ENCODE measurements at regions not wholly inside any gene's neighbourhood (a gene's known extent, or its start where the extent isn't known, plus 50 kb on each side); places are given as distances from the start of the nearest gene placed in this dataset.
"Not testable (repeated sequence)": the region's sequence is repeated elsewhere in the genome, so short reads cannot be mapped to it uniquely, and the experiment has no call there.

DNA sequence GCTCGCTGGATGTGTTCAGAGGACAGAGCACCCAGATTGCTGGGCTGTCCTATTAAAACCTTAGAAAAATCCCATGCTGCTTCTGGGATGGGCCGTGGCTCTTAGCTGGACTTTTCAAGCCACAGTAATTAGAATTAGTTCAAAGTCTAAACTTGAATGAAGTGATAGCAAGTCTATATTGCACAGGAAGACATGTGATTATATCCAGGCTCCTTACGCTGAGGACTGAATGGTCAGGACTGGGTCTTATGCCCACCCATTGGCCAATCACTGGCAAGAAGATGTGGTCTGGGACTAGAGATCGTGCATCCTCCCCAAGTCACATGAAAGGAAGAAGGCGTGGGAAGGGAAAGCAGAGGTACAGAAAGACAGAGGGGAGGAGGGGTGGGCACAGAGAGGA lies 227.6 kb downstream of the FAM43A start:
- H3K4me1 ChIP-seq (ENCODE audit: control insufficient read depth, insufficient read depth, low read length) = no peaks in the 10 kb centered on the region
- H3K27ac ChIP-seq (ENCODE audit: insufficient read depth, low read depth, low read length, poor library complexity, severe bottlenecking) = no peak overlapping the region

DNA sequence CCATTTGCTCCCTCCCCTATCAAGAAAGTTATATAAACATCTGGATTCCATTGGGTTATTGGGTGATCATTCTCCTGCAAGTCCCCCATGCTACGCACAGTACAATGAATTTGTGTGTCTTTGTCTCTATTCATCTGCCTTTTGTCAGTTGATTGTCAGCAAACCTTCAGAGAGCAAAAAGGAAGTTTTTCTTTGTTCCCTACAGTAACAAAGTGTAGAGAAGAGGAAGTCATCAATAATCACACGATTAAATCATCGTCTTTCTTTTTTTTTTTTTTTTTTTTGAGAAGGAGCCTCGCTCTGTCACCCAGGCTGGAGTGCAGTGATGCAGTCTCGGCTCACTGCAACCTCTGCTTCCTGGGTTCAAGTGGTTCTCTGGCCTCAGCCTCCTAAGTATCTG lies 239.2 kb downstream of the FAM43A start:
- H3K4me3 ChIP-seq (ENCODE audit: insufficient read depth, low read depth, low read length); H3K36me3 ChIP-seq (ENCODE audit: control insufficient read depth, insufficient read depth, low read length); H3K27ac ChIP-seq (ENCODE audit: insufficient read depth, low read depth, low read length, poor library complexity, severe bottlenecking); H3K4me1 ChIP-seq (ENCODE audit: control insufficient read depth, insufficient read depth, low read length); H3K9me3 ChIP-seq (ENCODE audit: control insufficient read depth, low read length); H3K27me3 ChIP-seq (ENCODE audit: control insufficient read depth, insufficient read depth, low read length, poor library complexity, severe bottlenecking): not testable (repeated sequence)
- WGBS, 2 experiments = 90 to 91% methylated on average over 5 of the region's 5 CpGs

More for the DNA sequence above, 227.6 kb downstream of the FAM43A start:
- Histone ChIP-seq H3K4me3 (ENCODE audit: insufficient read depth, low read depth, low read length) (no peak overlapping the region), H3K9me3 (ENCODE audit: control insufficient read depth, low read length) (no peaks in the 10 kb centered on the region), H3K27me3 (ENCODE audit: control insufficient read depth, insufficient read depth, low read length, poor library complexity, severe bottlenecking) (no peaks in the 10 kb centered on the region), H3K36me3 (ENCODE audit: control insufficient read depth, insufficient read depth, low read length) (no peaks in the 10 kb centered on the region)
- 91 to 92% methylated on average over 5 of the region's 5 CpGs for WGBS, 2 experiments

DNA sequence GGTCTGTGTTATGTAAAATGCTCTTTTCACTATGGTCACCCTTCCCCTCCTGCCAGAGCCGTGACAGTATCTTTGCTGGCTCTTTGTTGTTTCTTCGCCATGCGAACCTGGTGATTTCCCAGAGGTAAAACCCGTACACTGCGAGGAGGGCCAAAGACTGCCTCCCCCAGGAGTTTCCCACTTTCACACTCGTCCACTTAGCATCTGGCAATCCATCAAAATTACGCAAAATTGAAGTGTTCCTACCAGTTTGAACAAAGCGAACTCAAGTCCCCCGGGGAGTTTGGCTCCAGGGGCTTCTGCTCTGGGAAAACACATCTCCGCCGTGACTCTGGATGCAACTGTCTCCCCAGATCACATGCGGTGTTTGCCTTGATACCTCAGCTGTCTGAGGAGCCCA lies 239.9 kb downstream of the FAM43A start:
- H3K4me1 ChIP-seq (ENCODE audit: control insufficient read depth, insufficient read depth, low read length) = no peaks in the 10 kb centered on the region
- no peak overlapping the region for H3K4me3 ChIP-seq (ENCODE audit: insufficient read depth, low read depth, low read length)
- no peaks in the 10 kb centered on the region for H3K36me3 ChIP-seq (ENCODE audit: control insufficient read depth, insufficient read depth, low read length)
- H3K9me3 ChIP-seq (ENCODE audit: control insufficient read depth, low read length) = no peaks in the 10 kb centered on the region
- H3K27me3 ChIP-seq (ENCODE audit: control insufficient read depth, insufficient read depth, low read length, poor library complexity, severe bottlenecking) = no peaks in the 10 kb centered on the region
- no peak overlapping the region for H3K27ac ChIP-seq (ENCODE audit: insufficient read depth, low read depth, low read length, poor library complexity, severe bottlenecking)
- WGBS, 2 experiments = 63 to 65% methylated on average over 12 of the region's 12 CpGs

DNA sequence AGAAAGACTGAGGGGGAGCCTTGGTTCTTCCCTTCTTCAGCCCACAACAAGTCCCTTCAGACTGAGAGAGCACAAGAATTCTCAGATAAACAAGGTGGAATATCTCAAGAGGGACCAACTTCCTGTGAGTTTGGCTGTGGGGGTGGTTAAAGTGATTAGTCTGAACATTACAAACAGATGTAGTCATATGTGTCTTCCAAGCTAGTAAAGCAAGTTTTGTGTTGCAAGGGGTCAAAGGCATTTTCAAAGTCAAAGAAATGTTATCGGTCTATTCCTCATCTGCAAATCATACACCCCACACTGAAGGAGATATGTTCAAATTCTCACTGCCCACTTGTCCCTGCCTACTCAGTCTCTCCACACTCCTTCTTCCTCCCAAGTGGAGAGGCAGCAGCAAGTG lies 242.5 kb downstream of the FAM43A start:
- Histone ChIP-seq H3K4me1 (ENCODE audit: control insufficient read depth, insufficient read depth, low read length) (no peaks in the 10 kb centered on the region), H3K27ac (ENCODE audit: insufficient read depth, low read depth, low read length, poor library complexity, severe bottlenecking) (no peak overlapping the region)

DNA sequence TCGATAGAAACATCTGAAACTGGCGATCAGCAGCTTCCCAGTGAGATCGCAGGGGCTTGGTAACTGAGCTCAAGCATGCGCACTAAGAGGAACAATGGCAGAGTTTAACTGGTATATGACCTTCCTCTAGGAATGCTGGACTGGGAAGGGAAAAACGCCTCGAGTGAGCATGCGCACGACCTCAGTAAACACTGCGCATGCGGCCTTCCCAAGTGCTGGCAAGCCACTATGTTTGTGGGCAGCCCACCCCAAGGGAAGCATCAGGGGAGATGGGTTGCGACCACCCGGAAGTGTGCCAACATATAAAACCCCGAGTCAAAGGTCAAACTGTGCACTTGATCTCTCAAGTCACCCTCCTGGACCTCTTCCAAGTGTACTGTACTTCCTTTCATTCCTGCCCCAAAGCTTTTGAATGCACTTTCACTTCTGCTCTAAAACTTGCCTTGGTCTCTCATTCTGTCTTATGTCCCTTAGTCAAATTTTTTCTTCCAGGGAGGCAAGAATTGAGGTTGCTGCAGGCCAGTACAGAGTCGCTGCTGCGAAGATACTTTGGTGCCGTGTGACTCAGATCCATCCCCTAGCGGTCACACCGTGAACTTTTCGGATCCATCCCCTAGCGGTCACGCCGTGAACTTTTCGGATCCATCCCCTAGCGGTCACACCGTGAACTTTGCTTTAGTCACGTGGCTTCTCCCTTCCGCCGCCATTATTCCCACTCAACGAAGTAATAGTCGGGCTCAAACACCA lies 243.3 kb downstream of the FAM43A start:
- Histone ChIP-seq H3K4me3 (ENCODE audit: insufficient read depth, low read depth, low read length) (no peak overlapping the region), H3K4me1 (ENCODE audit: control insufficient read depth, insufficient read depth, low read length) (no peaks in the 10 kb centered on the region)

More for the DNA sequence above, 242.5 kb downstream of the FAM43A start:
- no peak overlapping the region for H3K4me3 ChIP-seq (ENCODE audit: insufficient read depth, low read depth, low read length)
- peaks cover 5% of the 10 kb centered on the region for H3K9me3 ChIP-seq (ENCODE audit: control insufficient read depth, low read length)
- WGBS, 2 experiments = 89 to 90% methylated on average over 1 of the region's 1 CpG
- no peaks in the 10 kb centered on the region for H3K36me3 ChIP-seq (ENCODE audit: control insufficient read depth, insufficient read depth, low read length)
- no peaks in the 10 kb centered on the region for H3K27me3 ChIP-seq (ENCODE audit: control insufficient read depth, insufficient read depth, low read length, poor library complexity, severe bottlenecking)

DNA sequence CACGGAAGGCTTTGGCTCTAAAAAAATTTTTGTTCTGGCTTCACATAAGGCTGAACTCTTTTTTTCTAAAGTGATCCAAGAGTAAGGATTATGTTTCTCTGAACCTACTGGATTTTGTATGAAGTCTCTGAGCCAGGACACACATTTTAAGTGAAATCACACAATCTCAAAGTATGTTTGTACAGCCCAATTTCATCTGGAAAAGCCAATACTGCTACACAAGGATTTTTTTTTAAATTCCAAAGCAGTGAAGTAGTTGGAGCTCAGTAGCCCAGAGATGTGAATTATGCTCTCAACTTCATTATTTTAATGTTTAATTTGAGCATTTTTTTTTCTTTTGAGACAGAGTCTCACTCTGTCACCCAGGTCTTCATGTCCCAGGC lies 243.9 kb downstream of the FAM43A start:
- Histone ChIP-seq H3K4me1 (ENCODE audit: control insufficient read depth, insufficient read depth, low read length) (no peaks in the 10 kb centered on the region), H3K36me3 (ENCODE audit: control insufficient read depth, insufficient read depth, low read length) (no peaks in the 10 kb centered on the region), H3K9me3 (ENCODE audit: control insufficient read depth, low read length) (peaks cover 5% of the 10 kb centered on the region), H3K27ac (ENCODE audit: insufficient read depth, low read depth, low read length, poor library complexity, severe bottlenecking) (no peak overlapping the region), H3K27me3 (ENCODE audit: control insufficient read depth, insufficient read depth, low read length, poor library complexity, severe bottlenecking) (no peaks in the 10 kb centered on the region), H3K4me3 (ENCODE audit: insufficient read depth, low read depth, low read length) (no peak overlapping the region)
- 94 to 95% methylated on average over 1 of the region's 1 CpG for WGBS, 2 experiments

More for the DNA sequence above, 243.3 kb downstream of the FAM43A start:
- Histone ChIP-seq H3K27ac (ENCODE audit: insufficient read depth, low read depth, low read length, poor library complexity, severe bottlenecking) (no peak overlapping the region), H3K9me3 (ENCODE audit: control insufficient read depth, low read length) (peaks cover 5% of the 10 kb centered on the region), H3K36me3 (ENCODE audit: control insufficient read depth, insufficient read depth, low read length) (no peaks in the 10 kb centered on the region), H3K27me3 (ENCODE audit: control insufficient read depth, insufficient read depth, low read length, poor library complexity, severe bottlenecking) (no peaks in the 10 kb centered on the region)
- WGBS, 2 experiments = 92 to 93% methylated on average over 30 of the region's 30 CpGs

DNA sequence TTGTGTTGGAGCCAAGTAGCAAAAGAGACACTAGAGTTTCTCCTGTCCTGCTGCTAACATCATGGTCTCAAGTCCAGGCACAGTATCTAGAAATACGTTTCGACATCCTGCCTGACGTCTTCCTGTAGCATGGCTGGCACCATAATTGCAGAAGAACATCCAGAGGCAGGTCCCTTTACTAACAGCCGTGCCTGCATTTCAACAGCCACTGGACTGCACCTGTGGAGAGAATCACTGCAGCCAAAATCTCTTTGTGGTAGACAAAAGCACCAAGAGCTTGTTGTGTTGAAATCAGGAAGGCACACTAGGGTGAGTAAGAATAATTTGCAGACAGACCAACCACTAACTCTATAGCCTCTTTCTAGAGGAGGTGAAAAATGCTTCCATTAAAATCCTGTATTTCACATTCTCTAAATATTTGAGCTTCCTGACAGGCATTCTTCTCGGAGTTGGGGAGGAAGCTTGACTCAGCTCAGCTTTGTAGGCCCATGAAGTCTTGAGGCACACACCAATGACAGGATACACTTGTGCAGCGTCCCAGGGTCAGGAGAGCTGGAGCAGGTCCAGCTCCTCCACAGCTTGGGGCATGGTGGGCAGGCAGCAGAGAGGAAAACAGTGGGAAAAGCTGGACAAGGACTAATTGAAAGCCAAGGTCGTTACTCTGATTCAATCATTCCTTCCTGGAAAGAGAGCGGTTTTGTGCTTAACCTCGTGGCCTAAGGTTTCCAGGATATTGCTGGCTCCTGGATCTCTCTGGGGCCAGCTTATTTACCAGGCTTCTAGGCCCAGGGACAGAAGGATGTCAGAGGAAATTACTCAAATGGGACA lies 244.9 kb downstream of the FAM43A start:
- H3K36me3 ChIP-seq (ENCODE audit: control insufficient read depth, insufficient read depth, low read length) = no peaks in the 10 kb centered on the region
- H3K9me3 ChIP-seq (ENCODE audit: control insufficient read depth, low read length) = peaks cover 5% of the 10 kb centered on the region
- no peaks in the 10 kb centered on the region for H3K27me3 ChIP-seq (ENCODE audit: control insufficient read depth, insufficient read depth, low read length, poor library complexity, severe bottlenecking)
- H3K4me1 ChIP-seq (ENCODE audit: control insufficient read depth, insufficient read depth, low read length) = no peaks in the 10 kb centered on the region
- 89 to 90% methylated on average over 9 of the region's 9 CpGs for WGBS, 2 experiments
- H3K4me3 ChIP-seq (ENCODE audit: insufficient read depth, low read depth, low read length) = no peak overlapping the region
- no peak overlapping the region for H3K27ac ChIP-seq (ENCODE audit: insufficient read depth, low read depth, low read length, poor library complexity, severe bottlenecking)

DNA sequence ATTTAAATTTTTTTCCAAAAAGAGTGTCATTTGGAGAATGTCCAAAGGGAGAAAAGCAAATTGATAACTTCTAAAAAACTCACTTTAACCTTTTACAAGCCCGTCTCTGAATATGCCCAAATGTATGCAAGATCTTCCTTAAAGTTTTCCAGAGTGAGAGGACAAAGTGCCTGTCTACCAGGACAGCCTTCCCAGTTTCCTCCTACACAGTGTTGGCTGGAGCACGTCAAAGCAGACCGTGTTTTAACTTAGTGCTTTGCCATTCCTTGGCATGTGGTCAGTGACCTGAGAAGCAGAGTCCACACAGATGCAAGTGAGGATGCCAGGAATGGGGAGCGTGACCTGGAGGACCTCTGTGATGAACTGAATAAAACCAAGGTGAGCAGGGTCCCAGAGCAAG lies 245.7 kb downstream of the FAM43A start:
- Histone ChIP-seq H3K4me1 (ENCODE audit: control insufficient read depth, insufficient read depth, low read length) (no peaks in the 10 kb centered on the region), H3K27ac (ENCODE audit: insufficient read depth, low read depth, low read length, poor library complexity, severe bottlenecking) (no peak overlapping the region), H3K36me3 (ENCODE audit: control insufficient read depth, insufficient read depth, low read length) (no peaks in the 10 kb centered on the region), H3K4me3 (ENCODE audit: insufficient read depth, low read depth, low read length) (no peak overlapping the region), H3K9me3 (ENCODE audit: control insufficient read depth, low read length) (peaks cover 5% of the 10 kb centered on the region), H3K27me3 (ENCODE audit: control insufficient read depth, insufficient read depth, low read length, poor library complexity, severe bottlenecking) (no peaks in the 10 kb centered on the region)
- 95 to 97% methylated on average over 4 of the region's 4 CpGs for WGBS, 2 experiments

DNA sequence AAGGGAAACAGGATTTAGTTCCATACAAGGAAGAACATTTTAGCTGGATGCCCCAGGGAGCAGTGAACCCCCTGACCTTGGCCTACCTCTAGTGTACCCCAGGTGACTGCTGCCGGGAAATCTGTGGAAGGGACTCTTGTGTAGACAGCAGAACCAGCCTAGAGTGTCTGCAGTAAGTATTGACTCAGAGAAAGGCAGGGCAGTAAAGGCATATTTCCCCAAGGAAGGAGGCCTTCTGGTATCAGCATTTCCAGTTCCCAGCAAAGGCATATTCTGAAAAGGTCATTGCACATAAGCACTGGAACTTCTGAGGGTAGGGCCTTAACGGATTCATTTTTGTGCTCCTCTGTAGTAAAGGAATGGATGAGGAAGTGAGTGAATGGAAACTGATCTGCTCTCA lies 246.2 kb downstream of the FAM43A start:
- no peak overlapping the region for H3K4me3 ChIP-seq (ENCODE audit: insufficient read depth, low read depth, low read length)
- no peaks in the 10 kb centered on the region for H3K36me3 ChIP-seq (ENCODE audit: control insufficient read depth, insufficient read depth, low read length)
- H3K27me3 ChIP-seq (ENCODE audit: control insufficient read depth, insufficient read depth, low read length, poor library complexity, severe bottlenecking) = no peaks in the 10 kb centered on the region
- H3K27ac ChIP-seq (ENCODE audit: insufficient read depth, low read depth, low read length, poor library complexity, severe bottlenecking) = no peak overlapping the region
- WGBS, 2 experiments = 93 to 96% methylated on average over 2 of the region's 2 CpGs
- H3K9me3 ChIP-seq (ENCODE audit: control insufficient read depth, low read length) = peaks cover 5% of the 10 kb centered on the region
- no peaks in the 10 kb centered on the region for H3K4me1 ChIP-seq (ENCODE audit: control insufficient read depth, insufficient read depth, low read length)

DNA sequence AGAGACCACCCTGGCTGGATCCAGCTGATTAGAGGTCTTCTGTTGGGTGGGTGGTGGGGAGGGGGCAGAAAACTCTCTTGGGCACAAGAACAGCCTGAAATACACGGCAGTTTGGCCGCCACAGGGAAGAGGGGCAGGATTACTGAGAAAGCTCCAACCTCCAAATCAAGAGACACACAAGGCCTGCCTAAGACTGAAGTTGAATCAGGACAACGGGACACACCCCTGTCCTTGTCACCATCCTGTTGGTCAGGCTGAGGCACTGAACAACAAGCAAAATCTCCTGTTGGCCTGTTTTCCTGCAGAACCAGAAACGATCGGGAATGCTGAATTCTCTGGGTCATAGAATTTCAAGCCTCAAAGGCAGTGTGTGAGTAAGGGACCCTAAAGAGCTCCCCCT lies 247.8 kb downstream of the FAM43A start:
- Histone ChIP-seq H3K36me3 (ENCODE audit: control insufficient read depth, insufficient read depth, low read length) (no peaks in the 10 kb centered on the region), H3K27me3 (ENCODE audit: control insufficient read depth, insufficient read depth, low read length, poor library complexity, severe bottlenecking) (no peaks in the 10 kb centered on the region), H3K4me3 (ENCODE audit: insufficient read depth, low read depth, low read length) (no peak overlapping the region), H3K27ac (ENCODE audit: insufficient read depth, low read depth, low read length, poor library complexity, severe bottlenecking) (no peak overlapping the region), H3K4me1 (ENCODE audit: control insufficient read depth, insufficient read depth, low read length) (no peaks in the 10 kb centered on the region), H3K9me3 (ENCODE audit: control insufficient read depth, low read length) (peaks cover 5% of the 10 kb centered on the region)
- 81 to 89% methylated on average over 5 of the region's 5 CpGs for WGBS, 2 experiments
